Rectal smooth muscle tissue (tissue), 1 donor: ENCODE measurements at regions not wholly inside any gene's neighbourhood (a gene's known extent, or its start where the extent isn't known, plus 50 kb on each side); places are given as distances from the start of the nearest gene placed in this dataset.

ENCODE experiments used
- H3K27ac ChIP-seq: one replicate; pipeline ENCODE4 v1.7.0; 2013; ENCODE audit warnings: low read depth, low read length, inconsistent platforms
- H3K27me3 ChIP-seq: one replicate; pipeline ENCODE4 v1.7.0; 2013; ENCODE audit warnings: low read length; ENCODE audit not compliant: control insufficient read depth, insufficient read depth
- H3K36me3 ChIP-seq: one replicate; pipeline ENCODE4 v1.7.0; 2013; ENCODE audit warnings: low read length; ENCODE audit not compliant: control insufficient read depth, insufficient read depth
- H3K4me1 ChIP-seq: one replicate; pipeline ENCODE4 v1.7.0; 2013; ENCODE audit warnings: low read length; ENCODE audit not compliant: control insufficient read depth, insufficient read depth
- H3K4me3 ChIP-seq: one replicate; pipeline ENCODE4 v1.7.0; 2013; ENCODE audit warnings: low read length
- H3K9ac ChIP-seq: one replicate; pipeline ENCODE4 v1.7.0; 2013; ENCODE audit warnings: low read length

DNA sequence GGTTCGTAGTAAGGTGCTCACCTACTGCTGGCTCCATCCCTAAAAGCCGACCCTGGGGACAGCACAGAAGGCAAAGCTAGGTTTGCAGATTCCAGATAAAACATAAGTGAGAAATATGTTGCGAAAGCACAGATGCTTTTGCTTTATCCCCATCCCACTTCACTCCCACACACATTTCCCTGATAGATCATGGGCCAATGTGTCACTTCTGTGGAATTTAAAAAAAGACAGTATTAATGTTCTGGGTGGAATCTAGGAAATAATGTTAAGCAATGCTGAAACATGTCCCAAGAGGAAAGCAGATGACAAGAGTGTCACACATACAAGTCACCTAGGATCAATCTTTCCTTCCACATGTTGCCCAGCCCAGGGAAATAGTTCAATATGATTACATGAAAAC is 661.0 kb upstream of the MIR17HG start:
- H3K4me3 ChIP-seq = no peak overlapping the region
- no peaks in the 10 kb centered on the region for H3K27me3 ChIP-seq
- no peaks in the 10 kb centered on the region for H3K4me1 ChIP-seq

DNA sequence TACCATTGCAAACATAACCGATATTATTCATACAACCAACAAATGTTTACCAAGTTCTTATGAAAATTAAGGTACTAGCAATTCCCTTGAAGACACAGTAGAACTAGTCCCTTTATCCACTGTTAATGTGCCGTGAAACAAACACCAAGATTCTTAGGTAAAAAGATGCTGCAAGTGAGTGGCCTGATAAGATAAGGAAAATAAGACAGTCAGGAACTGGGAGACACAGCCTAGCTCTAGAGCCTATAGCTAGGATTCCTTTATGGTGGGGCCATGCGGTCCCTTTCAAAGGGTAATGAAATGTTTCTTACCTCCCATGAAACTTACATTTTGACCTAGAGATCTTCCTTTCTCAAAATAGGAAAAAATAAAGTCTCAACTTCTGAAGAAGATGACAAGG is 658.4 kb upstream of the MIR17HG start:
- Histone ChIP-seq H3K27me3 (no peaks in the 10 kb centered on the region), H3K4me3 (no peak overlapping the region), H3K27ac (no peak overlapping the region), H3K4me1 (no peaks in the 10 kb centered on the region), H3K9ac (no peak overlapping the region), H3K36me3 (no peaks in the 10 kb centered on the region)

More for the DNA sequence above, 661.0 kb upstream of the MIR17HG start:
- no peak overlapping the region for H3K27ac ChIP-seq
- H3K36me3 ChIP-seq = no peaks in the 10 kb centered on the region
- no peak overlapping the region for H3K9ac ChIP-seq

DNA sequence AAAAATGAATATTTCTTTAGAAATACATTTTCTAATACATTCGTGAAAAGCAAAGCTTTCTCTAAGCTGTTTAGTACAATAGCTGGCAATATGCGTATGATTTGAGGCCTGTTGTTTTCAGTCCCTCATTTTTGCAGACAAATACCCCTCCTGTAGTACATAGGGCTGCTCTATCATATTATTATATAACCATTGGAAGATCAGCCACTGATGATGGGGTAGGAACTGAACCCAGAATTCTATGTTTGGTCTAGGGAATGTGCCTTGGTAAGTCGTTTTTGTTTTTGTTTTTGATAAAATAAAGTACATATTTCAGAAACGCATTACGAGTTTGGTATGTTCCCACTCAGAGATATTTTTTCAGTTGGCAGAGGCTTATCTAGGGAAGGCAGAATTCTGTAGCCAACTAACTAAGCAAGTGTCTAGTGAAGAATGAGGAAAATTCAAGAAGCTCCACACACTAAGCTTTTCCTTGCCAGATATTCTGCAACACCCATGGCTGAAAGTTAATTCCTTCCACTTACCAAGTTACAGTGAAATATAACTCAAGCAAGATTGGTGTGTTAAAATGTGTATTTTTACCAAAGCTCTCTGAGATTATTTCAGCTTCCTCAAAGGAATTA is 656.9 kb upstream of the MIR17HG start:
- Histone ChIP-seq H3K27ac (no peak overlapping the region), H3K36me3 (no peaks in the 10 kb centered on the region), H3K9ac (no peak overlapping the region), H3K4me1 (no peaks in the 10 kb centered on the region), H3K27me3 (no peaks in the 10 kb centered on the region), H3K4me3 (no peak overlapping the region)

DNA sequence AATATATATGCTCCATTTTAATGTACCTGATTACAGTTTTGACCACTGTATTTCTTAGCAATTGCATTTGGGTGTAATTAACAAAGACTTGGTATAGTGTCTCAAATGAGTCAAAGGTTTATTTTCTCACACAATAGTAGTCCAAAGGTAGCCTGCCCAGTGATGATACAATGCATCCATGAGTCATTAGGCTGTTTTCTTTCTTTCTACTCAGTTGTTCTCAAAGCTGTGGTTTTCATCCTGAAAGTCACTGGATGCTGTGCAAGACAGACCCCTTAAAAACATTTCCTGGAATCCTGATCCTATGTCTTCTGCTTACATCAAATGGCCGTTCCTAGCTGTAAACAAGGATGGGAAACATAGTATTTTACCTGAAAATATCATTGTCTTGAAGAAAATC is 651.2 kb upstream of the MIR17HG start:
- Histone ChIP-seq H3K4me1 (no peaks in the 10 kb centered on the region), H3K27me3 (no peaks in the 10 kb centered on the region)

DNA sequence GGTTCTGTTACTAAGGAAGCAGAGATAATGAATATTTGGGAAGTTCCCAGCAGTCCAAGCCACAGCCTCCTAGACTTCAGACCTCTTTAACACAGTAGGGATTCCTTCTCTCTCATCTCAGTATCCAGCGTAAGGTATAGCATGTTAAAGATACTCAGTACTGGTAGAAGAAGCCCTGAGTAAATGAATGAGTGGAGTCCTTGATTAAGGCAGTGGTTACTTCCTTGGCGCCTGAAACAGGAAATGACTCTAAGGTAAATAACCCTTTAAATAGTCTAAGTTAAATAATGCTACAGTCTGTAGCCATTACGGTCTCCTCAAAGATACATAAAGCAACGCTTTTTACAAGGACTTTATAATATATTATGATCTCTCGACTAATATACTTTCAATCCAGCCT is 650.8 kb upstream of the MIR17HG start:
- H3K4me1 ChIP-seq = no peaks in the 10 kb centered on the region
- H3K27ac ChIP-seq = no peak overlapping the region
- H3K27me3 ChIP-seq = no peaks in the 10 kb centered on the region
- H3K9ac ChIP-seq = no peak overlapping the region
- no peak overlapping the region for H3K4me3 ChIP-seq
- H3K36me3 ChIP-seq = no peaks in the 10 kb centered on the region

More for the DNA sequence above, 651.2 kb upstream of the MIR17HG start:
- no peak overlapping the region for H3K9ac ChIP-seq
- no peak overlapping the region for H3K27ac ChIP-seq
- no peaks in the 10 kb centered on the region for H3K36me3 ChIP-seq
- H3K4me3 ChIP-seq = no peak overlapping the region

DNA sequence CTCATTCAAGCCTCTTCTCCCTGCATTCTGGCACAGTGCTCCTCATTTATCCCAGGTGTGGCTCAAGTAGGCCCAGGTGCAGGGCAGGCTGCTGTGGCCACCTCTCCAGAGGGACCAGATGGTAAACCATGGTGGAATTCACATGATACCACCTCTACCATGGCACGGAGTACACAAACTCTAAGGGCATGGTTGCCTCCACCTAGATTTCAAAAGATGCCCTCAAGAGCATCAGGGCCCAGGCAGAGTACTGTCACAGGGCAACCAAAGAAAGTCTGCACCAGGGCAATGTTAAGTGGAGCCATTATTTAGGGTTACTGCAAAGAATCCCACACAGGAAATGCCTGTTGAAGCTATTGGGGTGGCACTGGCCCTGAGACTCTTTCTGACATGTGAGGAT is 647.1 kb upstream of the MIR17HG start:
- Histone ChIP-seq H3K4me3 (no peak overlapping the region), H3K27me3 (no peaks in the 10 kb centered on the region), H3K4me1 (no peaks in the 10 kb centered on the region), H3K36me3 (no peaks in the 10 kb centered on the region), H3K27ac (no peak overlapping the region), H3K9ac (no peak overlapping the region)

DNA sequence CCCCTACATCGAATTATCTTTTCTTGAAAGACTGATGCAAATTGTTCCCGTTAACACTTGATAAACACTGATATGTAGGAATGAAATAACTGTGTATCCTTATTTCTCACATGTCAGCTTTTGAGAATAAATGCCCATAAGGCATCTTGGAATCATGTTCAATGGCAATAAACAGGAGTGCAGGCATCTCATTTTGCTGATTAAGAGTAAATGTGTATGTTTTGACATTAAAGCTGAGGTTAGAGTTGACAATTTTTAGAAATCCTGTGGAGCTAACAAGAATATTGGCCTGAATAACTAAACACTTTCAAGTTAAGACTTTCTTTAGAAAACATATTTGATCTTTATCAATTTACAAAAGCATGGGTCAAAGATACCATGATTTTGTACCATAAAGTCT is 646.2 kb upstream of the MIR17HG start:
- no peak overlapping the region for H3K27ac ChIP-seq
- no peaks in the 10 kb centered on the region for H3K36me3 ChIP-seq
- no peak overlapping the region for H3K9ac ChIP-seq
- H3K27me3 ChIP-seq = no peaks in the 10 kb centered on the region
- no peaks in the 10 kb centered on the region for H3K4me1 ChIP-seq
- no peak overlapping the region for H3K4me3 ChIP-seq

DNA sequence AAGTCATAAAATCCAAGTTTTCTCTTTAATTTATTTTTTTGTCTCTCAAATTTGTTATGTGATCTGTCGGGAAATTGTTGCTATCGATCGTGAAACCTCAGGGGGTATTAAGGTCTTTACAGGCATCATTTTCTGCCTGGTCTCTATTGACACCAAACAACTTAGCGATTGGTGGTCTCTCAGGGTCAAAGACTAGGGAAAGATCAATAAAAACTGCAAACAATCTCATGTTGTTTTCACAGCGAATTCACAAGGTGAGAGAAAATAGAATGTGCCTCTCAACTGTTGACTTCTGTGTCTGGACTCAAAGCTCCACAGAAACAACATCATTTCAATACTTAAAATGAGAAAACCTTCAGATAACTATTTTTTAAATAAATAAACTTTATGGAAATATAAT is 645.4 kb upstream of the MIR17HG start:
- H3K4me1 ChIP-seq = no peaks in the 10 kb centered on the region
- no peak overlapping the region for H3K9ac ChIP-seq
- H3K4me3 ChIP-seq = no peak overlapping the region
- no peaks in the 10 kb centered on the region for H3K36me3 ChIP-seq
- H3K27me3 ChIP-seq = no peaks in the 10 kb centered on the region
- H3K27ac ChIP-seq = no peak overlapping the region

DNA sequence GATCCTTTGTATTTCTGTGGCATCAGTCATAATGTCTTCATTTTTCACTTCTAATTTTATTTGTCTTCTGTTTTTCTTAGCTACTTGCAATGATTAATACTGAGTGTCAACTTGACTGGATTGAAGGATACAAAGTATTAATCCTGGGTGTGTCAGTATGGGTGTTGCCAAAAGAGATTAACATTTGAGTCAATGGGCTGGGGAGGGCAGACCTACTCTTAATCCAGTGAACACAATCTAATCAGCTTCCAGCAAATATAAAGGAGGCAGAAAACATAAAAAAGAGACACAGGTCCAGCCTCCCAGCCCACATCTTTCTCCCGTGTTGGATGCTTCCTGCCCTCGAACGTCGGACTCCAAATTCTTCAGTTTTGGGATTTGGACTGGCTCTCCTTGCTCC is 640.9 kb upstream of the MIR17HG start:
- H3K27me3 ChIP-seq = no peaks in the 10 kb centered on the region
- no peak overlapping the region for H3K4me3 ChIP-seq
- no peak overlapping the region for H3K27ac ChIP-seq
- no peaks in the 10 kb centered on the region for H3K4me1 ChIP-seq
- H3K36me3 ChIP-seq = no peaks in the 10 kb centered on the region
- H3K9ac ChIP-seq = no peak overlapping the region

DNA sequence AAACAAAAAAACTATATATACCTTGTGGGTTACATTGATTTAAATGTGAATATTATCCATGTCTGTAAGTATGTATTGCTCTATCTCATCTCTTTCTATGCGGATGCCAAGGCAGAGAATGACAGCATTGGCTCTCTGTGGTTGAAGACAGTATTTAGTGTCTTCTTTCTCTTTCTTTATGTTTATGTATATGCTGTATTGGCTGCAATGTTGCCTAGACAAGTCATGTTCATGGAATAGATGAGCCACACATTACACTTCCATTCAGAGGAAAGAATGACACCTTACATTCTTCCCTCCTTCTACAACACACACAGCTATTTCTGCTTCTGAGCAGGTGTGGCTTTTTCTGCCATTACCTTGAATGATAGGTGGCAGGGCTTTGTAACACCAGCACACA is 639.4 kb upstream of the MIR17HG start:
- no peaks in the 10 kb centered on the region for H3K36me3 ChIP-seq
- no peaks in the 10 kb centered on the region for H3K27me3 ChIP-seq
- no peak overlapping the region for H3K4me3 ChIP-seq
- no peak overlapping the region for H3K9ac ChIP-seq
- H3K27ac ChIP-seq = no peak overlapping the region
- H3K4me1 ChIP-seq = no peaks in the 10 kb centered on the region

DNA sequence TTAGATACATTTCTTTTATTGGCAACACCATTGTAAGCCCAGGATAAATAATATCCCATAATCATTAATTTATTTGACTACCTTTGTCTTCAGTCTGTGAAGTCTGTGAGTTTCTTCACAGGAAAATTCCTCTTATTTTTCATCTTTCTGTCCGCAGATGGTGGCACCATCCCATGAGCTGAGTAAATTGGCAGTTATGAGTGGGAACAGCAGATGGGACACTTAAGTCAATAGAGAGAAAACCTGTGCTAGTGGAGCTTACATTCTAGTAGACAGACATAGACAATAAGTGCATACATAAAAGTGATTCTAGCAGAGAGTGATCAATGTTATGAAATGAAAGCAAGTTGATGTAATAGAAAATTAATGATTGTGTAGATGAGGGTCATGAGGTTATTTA is 638.2 kb upstream of the MIR17HG start:
- no peak overlapping the region for H3K27ac ChIP-seq
- H3K4me3 ChIP-seq = no peak overlapping the region
- no peaks in the 10 kb centered on the region for H3K4me1 ChIP-seq

DNA sequence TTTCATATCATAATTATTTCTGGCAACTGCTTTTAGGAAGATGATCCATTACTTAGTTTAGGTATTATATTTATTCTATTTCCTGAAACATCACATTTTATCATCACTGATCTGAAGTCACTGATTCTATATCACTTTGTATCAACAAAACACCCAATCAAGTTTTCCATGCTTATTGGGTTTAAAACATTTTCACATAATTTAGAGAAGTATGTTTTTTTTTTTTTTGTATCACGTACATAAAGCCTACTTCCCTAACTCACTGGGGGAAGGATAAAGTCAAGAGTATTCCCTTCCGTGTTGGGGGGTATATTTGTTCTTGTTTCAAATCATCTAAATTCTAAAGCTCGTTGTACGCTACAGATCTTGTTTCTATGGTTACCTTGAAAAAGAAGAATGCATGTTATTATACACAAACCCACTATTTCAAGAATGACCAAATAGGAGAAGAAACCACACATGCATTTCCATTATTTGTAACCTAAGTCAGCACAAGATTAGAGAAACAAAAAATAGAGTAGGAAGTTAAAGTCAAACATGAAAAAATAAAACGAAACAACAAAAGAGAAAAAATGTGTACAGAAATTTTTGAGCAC is 637.2 kb upstream of the MIR17HG start:
- Histone ChIP-seq H3K27ac (no peak overlapping the region), H3K9ac (no peak overlapping the region), H3K4me1 (no peaks in the 10 kb centered on the region), H3K36me3 (no peaks in the 10 kb centered on the region), H3K27me3 (no peaks in the 10 kb centered on the region), H3K4me3 (no peak overlapping the region)

More for the DNA sequence above, 638.2 kb upstream of the MIR17HG start:
- no peaks in the 10 kb centered on the region for H3K27me3 ChIP-seq
- H3K36me3 ChIP-seq = no peaks in the 10 kb centered on the region
- no peak overlapping the region for H3K9ac ChIP-seq

DNA sequence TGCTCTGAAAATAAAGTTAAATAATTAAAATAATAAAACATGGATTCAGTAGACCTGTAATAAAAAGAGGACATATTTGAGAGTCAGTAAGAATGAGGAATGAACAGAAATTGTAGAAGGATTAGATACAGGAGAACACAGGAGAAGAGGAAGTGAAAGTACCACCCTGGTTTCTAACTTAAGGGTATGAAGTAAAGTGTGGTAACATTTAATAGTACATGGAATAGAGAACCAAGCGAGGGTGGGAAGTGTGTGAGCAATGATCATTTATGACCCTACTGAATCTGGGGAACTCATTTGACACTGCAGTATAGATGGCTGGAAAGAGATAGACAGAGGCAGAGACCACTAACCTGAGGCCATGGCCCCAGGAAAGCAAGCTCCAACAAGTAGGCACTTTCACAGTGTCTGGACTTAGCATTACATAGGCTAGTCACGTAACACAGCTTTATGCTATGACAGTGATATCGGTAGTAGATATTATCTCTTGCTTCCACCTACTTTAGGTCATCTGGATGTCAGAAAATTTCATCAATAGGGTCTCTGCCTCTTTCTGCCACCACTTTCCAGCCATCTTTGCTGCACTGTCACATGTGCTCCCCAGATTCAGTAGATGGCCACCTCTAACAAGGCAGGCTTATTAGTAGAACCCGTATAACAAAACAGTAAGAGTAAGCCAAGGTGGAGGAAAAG is 633.9 kb upstream of the MIR17HG start:
- no peaks in the 10 kb centered on the region for H3K36me3 ChIP-seq
- H3K4me3 ChIP-seq = no peak overlapping the region
- H3K9ac ChIP-seq = no peak overlapping the region

More for the DNA sequence above, 633.9 kb upstream of the MIR17HG start:
- H3K27ac ChIP-seq = no peak overlapping the region
- H3K4me1 ChIP-seq = no peaks in the 10 kb centered on the region
- no peaks in the 10 kb centered on the region for H3K27me3 ChIP-seq
